ENCODE measurements at regions not wholly inside any gene's neighbourhood (a gene's known extent, or its start where the extent isn't known, plus 50 kb on each side); places are given as distances from the start of the nearest gene placed in this dataset.

GRCh38 chr6:6780231-6780630, 191.7 kb downstream of the LY86 start:
- TF ChIP-seq PPARA (CRISPR knock-in tag; IDR thresholded peaks at IDR 0.05; ENCODE audit: borderline replicate concordance) = no peak
- no peak for TF ChIP-seq ZFP30 (CRISPR knock-in tag; IDR thresholded peaks at IDR 0.05)
- TF ChIP-seq OSR1 (CRISPR knock-in tag; IDR thresholded peaks at IDR 0.05) = no peak
- no peak for TF ChIP-seq ZNF8 (CRISPR knock-in tag; IDR thresholded peaks at IDR 0.05)
- TF ChIP-seq TCF4 (CRISPR knock-in tag; IDR thresholded peaks at IDR 0.05; ENCODE audit: borderline replicate concordance) = no peak

Measured in SK-N-SH treated with all-trans-retinoic acid at 6 μM for 48 hours (cell line).